ENCODE measurements at regions not wholly inside any gene's neighbourhood (a gene's known extent, or its start where the extent isn't known, plus 50 kb on each side); places are given as distances from the start of the nearest gene placed in this dataset.

GRCh38 chr4:160969925-160970324 lies 1193.9 kb downstream of the FSTL5 start:
- no peak for TF ChIP-seq CTCF (IDR thresholded peaks at IDR 0.05 in 2 of 3, conservative IDR thresholded peaks at IDR 0.05 in 1 of 3; ENCODE audit: borderline replicate concordance in 1 of 3, insufficient read depth in 1 of 3, low read depth in 2 of 3, low read length in 2 of 3)
- TF ChIP-seq YY1 (IDR thresholded peaks at IDR 0.05; ENCODE audit: extremely low read depth, insufficient replicate concordance, low read depth, low read length), result no peak
- TF ChIP-seq, protein P1, sequence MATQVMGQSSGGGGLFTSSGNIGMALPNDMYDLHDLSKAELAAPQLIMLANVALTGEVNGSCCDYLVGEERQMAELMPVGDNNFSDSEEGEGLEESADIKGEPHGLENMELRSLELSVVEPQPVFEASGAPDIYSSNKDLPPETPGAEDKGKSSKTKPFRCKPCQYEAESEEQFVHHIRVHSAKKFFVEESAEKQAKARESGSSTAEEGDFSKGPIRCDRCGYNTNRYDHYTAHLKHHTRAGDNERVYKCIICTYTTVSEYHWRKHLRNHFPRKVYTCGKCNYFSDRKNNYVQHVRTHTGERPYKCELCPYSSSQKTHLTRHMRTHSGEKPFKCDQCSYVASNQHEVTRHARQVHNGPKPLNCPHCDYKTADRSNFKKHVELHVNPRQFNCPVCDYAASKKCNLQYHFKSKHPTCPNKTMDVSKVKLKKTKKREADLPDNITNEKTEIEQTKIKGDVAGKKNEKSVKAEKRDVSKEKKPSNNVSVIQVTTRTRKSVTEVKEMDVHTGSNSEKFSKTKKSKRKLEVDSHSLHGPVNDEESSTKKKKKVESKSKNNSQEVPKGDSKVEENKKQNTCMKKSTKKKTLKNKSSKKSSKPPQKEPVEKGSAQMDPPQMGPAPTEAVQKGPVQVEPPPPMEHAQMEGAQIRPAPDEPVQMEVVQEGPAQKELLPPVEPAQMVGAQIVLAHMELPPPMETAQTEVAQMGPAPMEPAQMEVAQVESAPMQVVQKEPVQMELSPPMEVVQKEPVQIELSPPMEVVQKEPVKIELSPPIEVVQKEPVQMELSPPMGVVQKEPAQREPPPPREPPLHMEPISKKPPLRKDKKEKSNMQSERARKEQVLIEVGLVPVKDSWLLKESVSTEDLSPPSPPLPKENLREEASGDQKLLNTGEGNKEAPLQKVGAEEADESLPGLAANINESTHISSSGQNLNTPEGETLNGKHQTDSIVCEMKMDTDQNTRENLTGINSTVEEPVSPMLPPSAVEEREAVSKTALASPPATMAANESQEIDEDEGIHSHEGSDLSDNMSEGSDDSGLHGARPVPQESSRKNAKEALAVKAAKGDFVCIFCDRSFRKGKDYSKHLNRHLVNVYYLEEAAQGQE (IDR thresholded peaks at IDR 0.05; ENCODE audit: low read depth), result no peak
- no peak for TF ChIP-seq EZH2 (IDR thresholded peaks at IDR 0.05)
- TF ChIP-seq SRF (IDR thresholded peaks at IDR 0.05; ENCODE audit: low read depth), result no peak
- no peak for TF ChIP-seq POLR2A (IDR thresholded peaks at IDR 0.05; ENCODE audit: borderline replicate concordance, extremely low read depth, insufficient read depth, insufficient read length)
- no peak for TF ChIP-seq ATF3 (IDR thresholded peaks at IDR 0.05)
- no peak for TF ChIP-seq EZH2phosphoT487 (IDR thresholded peaks at IDR 0.05; ENCODE audit: borderline replicate concordance)

All from HCT116 (cell line).